H1 (cell line): ENCODE measurements at regions not wholly inside any gene's neighbourhood (a gene's known extent, or its start where the extent isn't known, plus 50 kb on each side); places are given as distances from the start of the nearest gene placed in this dataset.

Source experiments
- CBX5 ChIP-seq: fragments of 300-800, 300-1000 bp; sonication (generic); IDR thresholded peaks from 2 replicates; pipeline ENCODE4 v1.7.1; 2016; ENCODE audit warnings: antibody characterized with exemption, low read length, low read depth
- CTBP2 ChIP-seq: IDR thresholded peaks from 2 replicates; pipeline ENCODE4 v1.7.0; 2011; ENCODE audit warnings: borderline replicate concordance, mild to moderate bottlenecking, moderate library complexity, mixed read lengths, low read length; ENCODE audit not compliant: insufficient read depth, insufficient read length
- JUND ChIP-seq: IDR thresholded peaks from 2 replicates; pipeline ENCODE4 v1.6.1; 2011; ENCODE audit warnings: mild to moderate bottlenecking, improper control_type of control experiment, low read length
- RBBP5 ChIP-seq: IDR thresholded peaks from 2 replicates; pipeline ENCODE4 v1.7.1; 2012; ENCODE audit warnings: low read depth, mild to moderate bottlenecking, inconsistent platforms, low read length, moderate library complexity, borderline replicate concordance
- RNF2 ChIP-seq: fragments of 200-900, 300-1000 bp; sonication (generic); IDR thresholded peaks from 2 replicates; pipeline ENCODE4 v1.7.1; 2016; ENCODE audit warnings: borderline replicate concordance, low read depth, mild to moderate bottlenecking, antibody characterized with exemption, low read length; ENCODE audit not compliant: poor library complexity, severe bottlenecking; ENCODE audit errors: missing control alignments
- SP4 ChIP-seq: IDR thresholded peaks from 2 replicates; pipeline ENCODE4 v1.6.1; 2012; ENCODE audit warnings: low read length, inconsistent platforms
- TBP ChIP-seq: IDR thresholded peaks from 2 replicates; pipeline ENCODE4 v1.6.1; 2011; ENCODE audit warnings: low read depth, low read length, improper control_type of control experiment
- ZNF274 ChIP-seq: IDR thresholded peaks from 2 replicates; pipeline ENCODE4 v1.7.0; 2012; ENCODE audit warnings: low read length, borderline replicate concordance; ENCODE audit errors: extremely low read depth
- TF ChIP-seq, protein P1 (sequence below): fragments of 300-600 bp; sonication (generic); IDR thresholded peaks from 2 replicates; pipeline ENCODE4 v1.7.1; 2012; ENCODE audit warnings: low read length, moderate library complexity, mild to moderate bottlenecking, inconsistent platforms; ENCODE audit not compliant: insufficient replicate concordance

DNA sequence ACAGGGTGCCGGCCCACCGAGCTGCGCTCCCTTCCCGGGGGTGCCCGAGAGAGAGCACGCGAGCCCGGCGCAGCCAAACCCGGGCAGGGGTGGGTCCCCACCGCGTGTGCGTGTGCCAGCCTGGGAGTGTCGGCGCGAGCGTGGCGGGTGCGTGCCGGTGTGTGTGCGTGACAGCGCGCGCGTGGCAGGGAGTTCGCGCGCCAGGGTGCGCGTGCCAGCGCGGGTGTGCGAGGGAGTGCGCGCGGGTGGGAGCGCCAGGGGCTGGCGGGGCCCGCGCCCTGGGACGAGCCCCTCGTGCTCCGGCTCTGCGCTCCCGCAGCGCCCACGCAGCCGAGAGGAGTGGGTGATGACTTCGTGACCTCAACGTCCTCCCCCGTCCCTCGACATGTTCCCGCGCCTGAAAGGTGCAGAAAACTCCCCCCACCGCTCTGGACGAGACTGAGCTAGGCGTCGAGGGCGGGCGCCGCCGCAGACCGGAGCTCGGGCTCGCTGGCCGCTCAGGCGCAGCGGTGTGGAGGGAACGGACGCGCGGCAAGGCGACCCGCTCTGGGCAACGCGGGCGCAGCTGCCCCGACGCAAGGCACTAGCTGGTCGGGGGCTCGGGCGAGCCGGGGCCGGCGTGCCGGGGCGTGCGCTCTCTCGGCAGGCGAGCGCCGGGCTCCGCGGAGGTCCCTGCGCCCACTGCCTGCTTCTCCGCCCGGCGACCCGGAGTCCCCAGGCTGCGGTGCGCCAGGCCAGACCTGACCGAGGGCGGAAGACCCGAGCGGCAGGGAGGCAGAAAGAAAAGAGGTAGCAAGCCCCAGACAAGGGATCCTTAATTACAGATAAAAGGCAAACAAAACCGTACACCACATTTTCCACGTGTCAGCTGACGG is 582.8 kb downstream of the ZEB2 start (continued):
- TF ChIP-seq, protein P1, sequence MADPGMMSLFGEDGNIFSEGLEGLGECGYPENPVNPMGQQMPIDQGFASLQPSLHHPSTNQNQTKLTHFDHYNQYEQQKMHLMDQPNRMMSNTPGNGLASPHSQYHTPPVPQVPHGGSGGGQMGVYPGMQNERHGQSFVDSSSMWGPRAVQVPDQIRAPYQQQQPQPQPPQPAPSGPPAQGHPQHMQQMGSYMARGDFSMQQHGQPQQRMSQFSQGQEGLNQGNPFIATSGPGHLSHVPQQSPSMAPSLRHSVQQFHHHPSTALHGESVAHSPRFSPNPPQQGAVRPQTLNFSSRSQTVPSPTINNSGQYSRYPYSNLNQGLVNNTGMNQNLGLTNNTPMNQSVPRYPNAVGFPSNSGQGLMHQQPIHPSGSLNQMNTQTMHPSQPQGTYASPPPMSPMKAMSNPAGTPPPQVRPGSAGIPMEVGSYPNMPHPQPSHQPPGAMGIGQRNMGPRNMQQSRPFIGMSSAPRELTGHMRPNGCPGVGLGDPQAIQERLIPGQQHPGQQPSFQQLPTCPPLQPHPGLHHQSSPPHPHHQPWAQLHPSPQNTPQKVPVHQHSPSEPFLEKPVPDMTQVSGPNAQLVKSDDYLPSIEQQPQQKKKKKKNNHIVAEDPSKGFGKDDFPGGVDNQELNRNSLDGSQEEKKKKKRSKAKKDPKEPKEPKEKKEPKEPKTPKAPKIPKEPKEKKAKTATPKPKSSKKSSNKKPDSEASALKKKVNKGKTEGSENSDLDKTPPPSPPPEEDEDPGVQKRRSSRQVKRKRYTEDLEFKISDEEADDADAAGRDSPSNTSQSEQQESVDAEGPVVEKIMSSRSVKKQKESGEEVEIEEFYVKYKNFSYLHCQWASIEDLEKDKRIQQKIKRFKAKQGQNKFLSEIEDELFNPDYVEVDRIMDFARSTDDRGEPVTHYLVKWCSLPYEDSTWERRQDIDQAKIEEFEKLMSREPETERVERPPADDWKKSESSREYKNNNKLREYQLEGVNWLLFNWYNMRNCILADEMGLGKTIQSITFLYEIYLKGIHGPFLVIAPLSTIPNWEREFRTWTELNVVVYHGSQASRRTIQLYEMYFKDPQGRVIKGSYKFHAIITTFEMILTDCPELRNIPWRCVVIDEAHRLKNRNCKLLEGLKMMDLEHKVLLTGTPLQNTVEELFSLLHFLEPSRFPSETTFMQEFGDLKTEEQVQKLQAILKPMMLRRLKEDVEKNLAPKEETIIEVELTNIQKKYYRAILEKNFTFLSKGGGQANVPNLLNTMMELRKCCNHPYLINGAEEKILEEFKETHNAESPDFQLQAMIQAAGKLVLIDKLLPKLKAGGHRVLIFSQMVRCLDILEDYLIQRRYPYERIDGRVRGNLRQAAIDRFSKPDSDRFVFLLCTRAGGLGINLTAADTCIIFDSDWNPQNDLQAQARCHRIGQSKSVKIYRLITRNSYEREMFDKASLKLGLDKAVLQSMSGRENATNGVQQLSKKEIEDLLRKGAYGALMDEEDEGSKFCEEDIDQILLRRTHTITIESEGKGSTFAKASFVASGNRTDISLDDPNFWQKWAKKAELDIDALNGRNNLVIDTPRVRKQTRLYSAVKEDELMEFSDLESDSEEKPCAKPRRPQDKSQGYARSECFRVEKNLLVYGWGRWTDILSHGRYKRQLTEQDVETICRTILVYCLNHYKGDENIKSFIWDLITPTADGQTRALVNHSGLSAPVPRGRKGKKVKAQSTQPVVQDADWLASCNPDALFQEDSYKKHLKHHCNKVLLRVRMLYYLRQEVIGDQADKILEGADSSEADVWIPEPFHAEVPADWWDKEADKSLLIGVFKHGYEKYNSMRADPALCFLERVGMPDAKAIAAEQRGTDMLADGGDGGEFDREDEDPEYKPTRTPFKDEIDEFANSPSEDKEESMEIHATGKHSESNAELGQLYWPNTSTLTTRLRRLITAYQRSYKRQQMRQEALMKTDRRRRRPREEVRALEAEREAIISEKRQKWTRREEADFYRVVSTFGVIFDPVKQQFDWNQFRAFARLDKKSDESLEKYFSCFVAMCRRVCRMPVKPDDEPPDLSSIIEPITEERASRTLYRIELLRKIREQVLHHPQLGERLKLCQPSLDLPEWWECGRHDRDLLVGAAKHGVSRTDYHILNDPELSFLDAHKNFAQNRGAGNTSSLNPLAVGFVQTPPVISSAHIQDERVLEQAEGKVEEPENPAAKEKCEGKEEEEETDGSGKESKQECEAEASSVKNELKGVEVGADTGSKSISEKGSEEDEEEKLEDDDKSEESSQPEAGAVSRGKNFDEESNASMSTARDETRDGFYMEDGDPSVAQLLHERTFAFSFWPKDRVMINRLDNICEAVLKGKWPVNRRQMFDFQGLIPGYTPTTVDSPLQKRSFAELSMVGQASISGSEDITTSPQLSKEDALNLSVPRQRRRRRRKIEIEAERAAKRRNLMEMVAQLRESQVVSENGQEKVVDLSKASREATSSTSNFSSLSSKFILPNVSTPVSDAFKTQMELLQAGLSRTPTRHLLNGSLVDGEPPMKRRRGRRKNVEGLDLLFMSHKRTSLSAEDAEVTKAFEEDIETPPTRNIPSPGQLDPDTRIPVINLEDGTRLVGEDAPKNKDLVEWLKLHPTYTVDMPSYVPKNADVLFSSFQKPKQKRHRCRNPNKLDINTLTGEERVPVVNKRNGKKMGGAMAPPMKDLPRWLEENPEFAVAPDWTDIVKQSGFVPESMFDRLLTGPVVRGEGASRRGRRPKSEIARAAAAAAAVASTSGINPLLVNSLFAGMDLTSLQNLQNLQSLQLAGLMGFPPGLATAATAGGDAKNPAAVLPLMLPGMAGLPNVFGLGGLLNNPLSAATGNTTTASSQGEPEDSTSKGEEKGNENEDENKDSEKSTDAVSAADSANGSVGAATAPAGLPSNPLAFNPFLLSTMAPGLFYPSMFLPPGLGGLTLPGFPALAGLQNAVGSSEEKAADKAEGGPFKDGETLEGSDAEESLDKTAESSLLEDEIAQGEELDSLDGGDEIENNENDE, result no peak
- no peak for TF ChIP-seq ZNF274
- TF ChIP-seq TBP, result peak; percentile 26; the same call in 1 of the 2 replicates
- no peak for TF ChIP-seq SP4
- TF ChIP-seq RBBP5, result peak; percentile 97; the same call in 1 of the 2 replicates
- no peak for TF ChIP-seq CBX5
- no peak for TF ChIP-seq RNF2
- TF ChIP-seq JUND, result no peak
- peak; percentile 39 for TF ChIP-seq CTBP2
